Neutrophil (primary cell): ENCODE measurements at regions not wholly inside any gene's neighbourhood (a gene's known extent, or its start where the extent isn't known, plus 50 kb on each side); places are given as distances from the start of the nearest gene placed in this dataset.
"Not testable (repeated sequence)": the region's sequence is repeated elsewhere in the genome, so short reads cannot be mapped to it uniquely, and the experiment has no call there.

ENCODE experiments used
- H3K27ac ChIP-seq: fragments of 200-600 bp; sonication (generic); 2 replicates; pipeline ENCODE4 v1.5.1; 2016; ENCODE audit warnings: mild to moderate bottlenecking, moderate library complexity
- H3K27me3 ChIP-seq: fragments of 200-600 bp; sonication (generic); 2 replicates; pipeline ENCODE4 v1.6.0; 2016; ENCODE audit warnings: mild to moderate bottlenecking
- H3K36me3 ChIP-seq: fragments of 200-600 bp; sonication (generic); 2 replicates; pipeline ENCODE4 v1.5.1; 2017
- H3K4me1 ChIP-seq, 2 experiments: fragments of 200-600 bp in 1 of 2; sonication (generic) in 1 of 2; 1 replicate in 1 of 2; 2 replicates in 1 of 2; pipeline versions ENCODE4 v1.5.1 to v1.6.1; 2013 to 2016; ENCODE audit warnings: low read depth in 1 of 2, low read length in 1 of 2, mild to moderate bottlenecking in 1 of 2, moderate library complexity in 1 of 2; ENCODE audit not compliant: control insufficient read depth in 1 of 2, insufficient read depth in 1 of 2
- H3K4me3 ChIP-seq, 2 experiments: fragments of 200-600 bp in 1 of 2; sonication (generic) in 1 of 2; 1 replicate in 1 of 2; 2 replicates in 1 of 2; pipeline ENCODE4 v1.5.1; 2013 to 2016; ENCODE audit warnings: low read depth in 1 of 2, low read length in 1 of 2, mild to moderate bottlenecking in 1 of 2, moderate library complexity in 1 of 2
- H3K9me3 ChIP-seq: fragments of 200-600 bp; sonication (generic); 2 replicates; pipeline ENCODE4 v1.5.1; 2016
- TF ChIP-seq, protein P1 (sequence below): fragments of 200-600 bp; sonication (generic); IDR thresholded peaks from 2 replicates; pipeline ENCODE4 v1.5.1; 2016; ENCODE audit warnings: antibody characterized with exemption

- TF ChIP-seq, protein P1, sequence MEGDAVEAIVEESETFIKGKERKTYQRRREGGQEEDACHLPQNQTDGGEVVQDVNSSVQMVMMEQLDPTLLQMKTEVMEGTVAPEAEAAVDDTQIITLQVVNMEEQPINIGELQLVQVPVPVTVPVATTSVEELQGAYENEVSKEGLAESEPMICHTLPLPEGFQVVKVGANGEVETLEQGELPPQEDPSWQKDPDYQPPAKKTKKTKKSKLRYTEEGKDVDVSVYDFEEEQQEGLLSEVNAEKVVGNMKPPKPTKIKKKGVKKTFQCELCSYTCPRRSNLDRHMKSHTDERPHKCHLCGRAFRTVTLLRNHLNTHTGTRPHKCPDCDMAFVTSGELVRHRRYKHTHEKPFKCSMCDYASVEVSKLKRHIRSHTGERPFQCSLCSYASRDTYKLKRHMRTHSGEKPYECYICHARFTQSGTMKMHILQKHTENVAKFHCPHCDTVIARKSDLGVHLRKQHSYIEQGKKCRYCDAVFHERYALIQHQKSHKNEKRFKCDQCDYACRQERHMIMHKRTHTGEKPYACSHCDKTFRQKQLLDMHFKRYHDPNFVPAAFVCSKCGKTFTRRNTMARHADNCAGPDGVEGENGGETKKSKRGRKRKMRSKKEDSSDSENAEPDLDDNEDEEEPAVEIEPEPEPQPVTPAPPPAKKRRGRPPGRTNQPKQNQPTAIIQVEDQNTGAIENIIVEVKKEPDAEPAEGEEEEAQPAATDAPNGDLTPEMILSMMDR, result no peak
- Histone ChIP-seq H3K4me1 (no peaks in the 10 kb centered on the region), H3K27me3 (no peaks in the 10 kb centered on the region), H3K27ac (no peak overlapping the region), H3K4me3 (no peak overlapping the region), H3K36me3 (no peaks in the 10 kb centered on the region), H3K9me3 (no peaks in the 10 kb centered on the region)
These were observed 631.5 kb upstream of the NR2F2 start for GRCh38 chr15:95698951-95699350.

DNA sequence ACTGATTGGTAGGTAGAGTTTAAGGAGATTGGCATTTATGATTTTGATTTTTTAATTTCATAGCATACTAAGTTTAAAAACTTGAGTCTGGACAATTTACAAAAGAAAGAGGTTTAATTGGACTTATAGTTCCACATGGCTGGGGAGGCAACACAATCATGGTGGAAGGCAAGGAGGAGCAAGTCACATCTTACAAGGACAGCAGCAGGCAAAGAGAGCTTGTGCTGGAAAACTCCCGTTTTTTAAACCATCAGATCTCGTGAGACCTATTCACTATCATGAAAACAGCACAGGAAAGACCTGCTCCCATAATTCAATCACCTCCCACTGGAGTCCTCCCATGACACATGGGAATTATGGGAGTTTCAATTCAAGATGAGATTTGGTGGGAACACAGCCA, 630.9 kb upstream of the NR2F2 start:
- Histone ChIP-seq H3K4me1 (no peaks in the 10 kb centered on the region), H3K4me3 (no peak overlapping the region), H3K27me3 (no peaks in the 10 kb centered on the region), H3K9me3 (no peaks in the 10 kb centered on the region), H3K36me3 (no peaks in the 10 kb centered on the region), H3K27ac (no peak overlapping the region)
- TF ChIP-seq, protein P1, result no peak

GRCh38 chr15:95700692-95701091, 629.8 kb upstream of the NR2F2 start:
- not testable (repeated sequence) for H3K36me3 ChIP-seq, H3K9me3 ChIP-seq, H3K27me3 ChIP-seq, H3K27ac ChIP-seq, H3K4me1 ChIP-seq, H3K4me3 ChIP-seq

GRCh38 chr15:95701410-95701809, 629.1 kb upstream of the NR2F2 start:
- Histone ChIP-seq H3K36me3 (no peaks in the 10 kb centered on the region), H3K27ac (no peak overlapping the region), H3K9me3 (no peaks in the 10 kb centered on the region), H3K4me3 (no peak overlapping the region), H3K27me3 (no peaks in the 10 kb centered on the region), H3K4me1 (no peaks in the 10 kb centered on the region)
- TF ChIP-seq, protein P1, result no peak

DNA sequence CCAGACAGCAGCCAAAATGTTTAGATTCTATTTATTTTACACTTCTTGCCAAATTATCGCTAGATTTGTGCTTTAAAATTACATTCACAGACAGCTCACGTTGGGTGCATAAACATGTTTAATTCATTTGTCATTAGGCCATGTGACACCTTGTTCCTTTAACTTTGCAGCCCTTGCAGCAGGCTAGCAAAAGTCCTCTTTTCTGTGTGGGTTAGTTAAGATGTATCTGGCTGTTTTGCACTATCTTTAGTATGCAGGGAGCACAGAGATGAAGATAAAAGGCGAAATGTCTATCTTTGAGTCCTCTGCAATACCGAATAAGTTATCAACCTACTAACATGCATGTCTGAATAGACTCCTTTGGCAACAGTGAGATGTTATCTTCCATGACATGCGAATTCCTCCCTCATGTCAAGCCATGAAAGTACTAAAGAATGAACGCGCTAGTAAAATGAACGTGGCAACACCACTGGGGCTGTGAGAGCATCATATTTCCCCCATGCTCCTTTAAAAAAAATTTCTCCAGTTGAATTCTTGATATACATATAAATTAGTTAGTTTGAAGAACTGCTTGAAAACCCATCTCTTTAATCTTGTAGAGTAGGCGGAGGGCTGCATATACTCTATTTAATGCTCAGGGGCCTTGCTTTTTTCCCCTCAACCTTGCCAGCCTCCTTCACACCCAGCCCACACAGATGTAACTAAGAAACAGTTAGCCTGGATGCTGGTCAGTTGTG, 620.4 kb upstream of the NR2F2 start:
- Histone ChIP-seq H3K4me1 (no peaks in the 10 kb centered on the region), H3K9me3 (no peaks in the 10 kb centered on the region), H3K27ac (no peak overlapping the region), H3K4me3 (no peak overlapping the region), H3K27me3 (no peaks in the 10 kb centered on the region), H3K36me3 (no peaks in the 10 kb centered on the region)
- TF ChIP-seq, protein P1, result no peak

GRCh38 chr15:95712785-95713184, 617.7 kb upstream of the NR2F2 start:
- Histone ChIP-seq H3K27me3 (no peaks in the 10 kb centered on the region), H3K4me3 (no peak overlapping the region), H3K36me3 (no peaks in the 10 kb centered on the region), H3K9me3 (no peaks in the 10 kb centered on the region), H3K4me1 (no peaks in the 10 kb centered on the region), H3K27ac (no peak overlapping the region)
- TF ChIP-seq, protein P1, result no peak
